ENCODE measurements at regions not wholly inside any gene's neighbourhood (a gene's known extent, or its start where the extent isn't known, plus 50 kb on each side); places are given as distances from the start of the nearest gene placed in this dataset.

- no peak for TF ChIP-seq CTCF (IDR thresholded peaks at IDR 0.05)
- TF ChIP-seq POLR2A (IDR thresholded peaks at IDR 0.05): no peak
Observed at GRCh38 chr1:232725305-232726047, 79.7 kb upstream of the MAP10 start.

Measured in body of pancreas (tissue), 4 donors.